ENCODE measurements at regions not wholly inside any gene's neighbourhood (a gene's known extent, or its start where the extent isn't known, plus 50 kb on each side); places are given as distances from the start of the nearest gene placed in this dataset.

DNA sequence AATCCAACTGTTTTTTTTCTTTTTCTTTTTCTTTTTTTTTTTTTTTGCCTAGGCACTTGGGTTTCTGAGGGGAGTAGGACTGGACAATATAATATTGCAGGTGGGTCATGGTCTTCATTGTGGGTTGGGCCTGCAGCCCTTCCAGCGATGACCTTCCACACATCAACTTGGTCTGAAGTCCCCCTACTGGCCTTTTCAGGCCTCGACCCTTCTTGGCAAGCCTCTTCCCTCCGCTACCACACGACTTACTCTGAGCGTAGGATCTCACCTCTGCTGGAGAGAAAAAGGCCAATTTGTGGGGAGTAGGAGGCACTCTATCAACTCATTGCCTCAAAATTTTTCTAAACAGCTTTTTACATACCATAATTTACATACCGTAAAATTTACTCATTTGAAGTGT is 51.1 kb upstream of the GRIK3 start:
- H3K36me3 ChIP-seq, result no peaks in the 10 kb centered on the region
- no peak overlapping the region for H3K4me3 ChIP-seq
- intact Hi-C loops (cut with micrococcal nuclease), result no loop called here
- no peak for TF ChIP-seq CTCF (IDR thresholded peaks at IDR 0.05; ENCODE audit: borderline replicate concordance)
- no peaks in the 10 kb centered on the region for H3K4me1 ChIP-seq
- H3K27me3 ChIP-seq (ENCODE audit: low read depth), result peaks cover 60% of the 10 kb centered on the region
- no peak overlapping the region for H3K27ac ChIP-seq (replicated peaks)
- no peak for DNase-seq
- no peaks in the 10 kb centered on the region for H3K9me3 ChIP-seq (replicated peaks)

DNA sequence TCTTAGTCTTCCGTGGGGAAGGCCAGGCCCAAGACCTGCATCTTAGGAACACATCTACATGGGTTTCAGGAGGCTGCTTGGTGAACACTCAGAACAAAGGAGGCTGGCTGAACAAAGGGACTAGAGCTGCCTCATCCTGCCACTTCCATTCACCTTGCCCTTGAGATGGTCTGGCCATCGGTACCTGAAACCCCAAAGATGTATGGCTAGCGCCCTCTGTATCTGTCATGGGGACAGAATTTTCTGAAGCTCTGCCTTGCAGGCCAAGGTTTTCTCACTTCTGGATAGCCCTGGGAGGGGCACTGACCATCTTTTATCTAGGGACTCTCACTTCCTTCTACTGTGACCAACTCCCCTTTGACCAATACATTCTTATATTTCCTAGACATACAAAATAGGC is 55.4 kb upstream of the GRIK3 start:
- no peaks in the 10 kb centered on the region for H3K9me3 ChIP-seq (replicated peaks)
- intact Hi-C loops (cut with micrococcal nuclease), result no loop called here
- H3K36me3 ChIP-seq, result no peaks in the 10 kb centered on the region
- H3K27ac ChIP-seq (replicated peaks), result no peak overlapping the region
- peaks cover 82% of the 10 kb centered on the region for H3K27me3 ChIP-seq (ENCODE audit: low read depth)
- no peak overlapping the region for H3K4me3 ChIP-seq
- H3K4me1 ChIP-seq, result no peaks in the 10 kb centered on the region
- DNase-seq, result no peak
- no peak for TF ChIP-seq CTCF (IDR thresholded peaks at IDR 0.05; ENCODE audit: borderline replicate concordance)

- H3K4me1 ChIP-seq, result no peaks in the 10 kb centered on the region
- no peak overlapping the region for H3K4me3 ChIP-seq
- intact Hi-C loops (cut with micrococcal nuclease), result no loop called here
- no peak for DNase-seq
- no peaks in the 10 kb centered on the region for H3K9me3 ChIP-seq (replicated peaks)
- H3K36me3 ChIP-seq, result no peaks in the 10 kb centered on the region
- peaks cover 91% of the 10 kb centered on the region for H3K27me3 ChIP-seq (ENCODE audit: low read depth)
- no peak overlapping the region for H3K27ac ChIP-seq (replicated peaks)
- TF ChIP-seq CTCF (IDR thresholded peaks at IDR 0.05; ENCODE audit: borderline replicate concordance), result no peak
Observed at GRCh38 chr1:37090671-37091070, 56.4 kb upstream of the GRIK3 start.

- H3K9me3 ChIP-seq (replicated peaks), result no peaks in the 10 kb centered on the region
- no peaks in the 10 kb centered on the region for H3K4me1 ChIP-seq
- H3K36me3 ChIP-seq, result no peaks in the 10 kb centered on the region
- H3K27ac ChIP-seq (replicated peaks), result no peak overlapping the region
- no peak for DNase-seq
- peaks cover 84% of the 10 kb centered on the region for H3K27me3 ChIP-seq (ENCODE audit: low read depth)
- H3K4me3 ChIP-seq, result no peak overlapping the region
- no peak for TF ChIP-seq CTCF (IDR thresholded peaks at IDR 0.05; ENCODE audit: borderline replicate concordance)
- intact Hi-C loops (cut with micrococcal nuclease), result no loop called here
Observed at GRCh38 chr1:37092937-37093336, 58.6 kb upstream of the GRIK3 start.

DNA sequence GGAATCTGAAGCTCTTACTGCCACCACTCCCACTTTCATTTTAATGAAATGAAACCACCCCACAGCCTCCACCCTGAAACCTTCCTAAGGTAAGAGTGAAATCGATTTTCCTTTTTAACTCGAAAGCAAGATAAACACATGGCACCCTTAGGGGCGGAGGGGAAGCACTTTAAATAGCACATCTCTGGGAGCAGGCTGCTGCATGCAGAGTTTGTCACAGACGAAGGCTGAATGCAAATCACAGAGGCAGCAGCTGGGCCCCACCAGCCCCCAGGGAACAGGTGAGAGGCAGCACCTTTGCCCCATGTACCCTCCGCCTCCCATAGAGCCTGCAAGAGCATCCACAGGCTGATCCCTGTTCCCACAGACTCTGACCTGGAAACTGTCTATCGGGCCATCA is 60.0 kb upstream of the GRIK3 start:
- intact Hi-C loops (cut with micrococcal nuclease), result no loop called here
- Histone ChIP-seq H3K4me1 (no peaks in the 10 kb centered on the region), H3K36me3 (no peaks in the 10 kb centered on the region), H3K4me3 (no peak overlapping the region), H3K9me3 (replicated peaks) (no peaks in the 10 kb centered on the region), H3K27me3 (ENCODE audit: low read depth) (peaks cover 72% of the 10 kb centered on the region), H3K27ac (replicated peaks) (no peak overlapping the region)
- no peak for DNase-seq
- no peak for TF ChIP-seq CTCF (IDR thresholded peaks at IDR 0.05; ENCODE audit: borderline replicate concordance)

DNA sequence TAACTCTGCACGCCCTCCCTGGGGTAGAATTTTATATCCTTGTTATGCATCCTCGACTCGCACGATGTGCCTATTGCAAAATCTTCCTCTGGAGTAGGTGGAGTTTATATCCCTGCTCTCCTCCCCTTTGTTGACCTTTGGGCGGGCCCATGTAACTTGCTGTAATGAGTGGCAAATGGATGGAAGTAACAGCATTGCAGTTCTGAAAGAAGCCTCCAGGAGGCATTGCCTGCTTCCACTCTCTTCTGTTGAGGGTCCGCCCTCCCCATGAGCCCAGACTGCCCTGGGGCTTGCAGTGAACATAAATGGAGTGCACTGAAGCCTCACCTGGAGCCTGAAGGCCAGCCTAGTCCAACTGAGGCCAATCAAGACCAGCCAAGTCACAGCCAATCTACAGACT is 62.2 kb upstream of the GRIK3 start:
- Histone ChIP-seq H3K9me3 (replicated peaks) (peaks cover 4% of the 10 kb centered on the region), H3K27ac (replicated peaks) (no peak overlapping the region), H3K36me3 (no peaks in the 10 kb centered on the region), H3K4me3 (no peak overlapping the region), H3K27me3 (ENCODE audit: low read depth) (peaks cover 65% of the 10 kb centered on the region), H3K4me1 (no peaks in the 10 kb centered on the region)
- no peak for TF ChIP-seq CTCF (IDR thresholded peaks at IDR 0.05; ENCODE audit: borderline replicate concordance)
- intact Hi-C loops (cut with micrococcal nuclease), result no loop called here
- no peak for DNase-seq
